Cardiac fibroblast (primary cell): ENCODE measurements at regions not wholly inside any gene's neighbourhood (a gene's known extent, or its start where the extent isn't known, plus 50 kb on each side); places are given as distances from the start of the nearest gene placed in this dataset.
A peak's percentile ranks its signal among the peaks of the same experiment; 100 is the strongest.

ENCODE experiments used
- DNase-seq, 2 donors: peaks; one replicate each; pipeline versions ENCODE4 v3.0.0 to v3.0.0-alpha.2; 2010; ENCODE audit warnings: low read depth in 2 of 2
- H3K4me3 ChIP-seq, 2 donors: replicated peaks in 1 of 2; 1 replicate in 1 of 2; 2 replicates in 1 of 2; pipeline ENCODE4 v1.5.1; 2011; ENCODE audit warnings: low read depth in 2 of 2, low read length in 2 of 2, mild to moderate bottlenecking in 2 of 2, moderate library complexity in 1 of 2
- TF ChIP-seq, protein P1 (sequence below): IDR thresholded peaks from one replicate; pipeline ENCODE4 v1.5.1; 2011; ENCODE audit warnings: low read depth, mild to moderate bottlenecking, low read length, inconsistent platforms

DNA sequence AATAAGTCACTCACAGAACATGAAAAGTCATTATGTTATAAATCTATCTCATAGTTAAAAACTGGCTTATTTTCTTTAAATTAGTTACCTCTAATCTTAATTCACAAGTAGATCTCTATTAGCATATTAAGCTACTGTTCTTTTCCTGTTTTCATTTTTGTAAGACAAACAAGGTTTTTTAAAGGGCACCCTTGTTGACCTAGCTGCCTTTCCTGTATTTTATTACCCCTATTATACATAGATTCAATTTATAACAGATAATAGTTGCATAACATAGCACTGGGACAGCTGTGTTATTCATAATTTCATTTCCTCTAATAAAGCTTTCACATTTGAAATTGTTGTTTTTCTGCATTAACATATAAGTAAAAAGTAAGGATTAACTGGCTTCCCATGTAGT lies 1500.7 kb upstream of the FLRT2 start:
- TF ChIP-seq, protein P1, sequence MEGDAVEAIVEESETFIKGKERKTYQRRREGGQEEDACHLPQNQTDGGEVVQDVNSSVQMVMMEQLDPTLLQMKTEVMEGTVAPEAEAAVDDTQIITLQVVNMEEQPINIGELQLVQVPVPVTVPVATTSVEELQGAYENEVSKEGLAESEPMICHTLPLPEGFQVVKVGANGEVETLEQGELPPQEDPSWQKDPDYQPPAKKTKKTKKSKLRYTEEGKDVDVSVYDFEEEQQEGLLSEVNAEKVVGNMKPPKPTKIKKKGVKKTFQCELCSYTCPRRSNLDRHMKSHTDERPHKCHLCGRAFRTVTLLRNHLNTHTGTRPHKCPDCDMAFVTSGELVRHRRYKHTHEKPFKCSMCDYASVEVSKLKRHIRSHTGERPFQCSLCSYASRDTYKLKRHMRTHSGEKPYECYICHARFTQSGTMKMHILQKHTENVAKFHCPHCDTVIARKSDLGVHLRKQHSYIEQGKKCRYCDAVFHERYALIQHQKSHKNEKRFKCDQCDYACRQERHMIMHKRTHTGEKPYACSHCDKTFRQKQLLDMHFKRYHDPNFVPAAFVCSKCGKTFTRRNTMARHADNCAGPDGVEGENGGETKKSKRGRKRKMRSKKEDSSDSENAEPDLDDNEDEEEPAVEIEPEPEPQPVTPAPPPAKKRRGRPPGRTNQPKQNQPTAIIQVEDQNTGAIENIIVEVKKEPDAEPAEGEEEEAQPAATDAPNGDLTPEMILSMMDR, result no peak
- no peak overlapping the region for H3K4me3 ChIP-seq
- DNase-seq, result no peak

- TF ChIP-seq, protein P1, result no peak
- DNase-seq, result no peak
- H3K4me3 ChIP-seq, result no peak overlapping the region
These were observed 1500.2 kb upstream of the FLRT2 start for GRCh38 chr14:84029720-84030119.

DNA sequence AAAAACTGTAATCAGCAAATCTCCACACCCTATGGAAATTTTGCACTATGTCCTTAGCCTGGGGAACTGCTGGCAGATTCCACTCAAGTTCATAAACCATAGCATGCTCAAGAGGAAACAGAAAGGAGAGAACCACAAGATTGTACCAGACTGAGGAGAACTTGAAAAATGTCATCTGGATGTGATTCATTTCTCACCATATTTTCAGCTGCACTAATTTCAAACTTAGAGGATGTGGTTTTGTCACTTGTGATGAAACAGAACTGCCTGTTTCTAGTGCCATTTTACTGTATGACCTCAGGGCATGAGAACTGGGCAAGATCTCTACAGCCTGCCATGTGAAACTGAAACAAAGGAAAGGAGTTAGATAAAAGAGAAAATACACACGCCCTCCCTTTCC lies 1493.1 kb upstream of the FLRT2 start:
- H3K4me3 ChIP-seq, result no peak overlapping the region
- TF ChIP-seq, protein P1, result no peak
- peak; percentile 18 to 47 for DNase-seq

- DNase-seq, result no peak
- H3K4me3 ChIP-seq, result no peak overlapping the region
- TF ChIP-seq, protein P1, result no peak
These were observed 1492.4 kb upstream of the FLRT2 start for GRCh38 chr14:84037593-84037992.

DNA sequence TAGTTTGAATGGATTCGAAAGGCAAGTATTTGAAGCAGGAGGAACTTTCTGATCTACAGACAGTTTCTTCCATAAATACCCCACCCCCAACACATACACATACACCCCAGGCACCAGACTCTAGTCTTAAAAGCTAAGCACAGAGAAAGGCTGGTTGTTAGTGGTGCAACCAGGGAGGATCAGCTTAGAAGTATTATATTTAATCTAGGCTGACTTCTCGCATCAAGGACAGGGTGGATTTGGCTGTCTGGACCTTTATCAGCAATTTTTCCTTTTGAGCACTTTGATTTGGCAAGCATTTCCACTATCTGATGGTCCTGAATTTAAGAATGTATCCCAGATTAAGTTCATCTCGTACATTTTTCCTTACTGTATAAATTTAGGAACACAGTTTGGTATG lies 1489.8 kb upstream of the FLRT2 start:
- no peak for DNase-seq
- no peak overlapping the region for H3K4me3 ChIP-seq
- TF ChIP-seq, protein P1, result no peak

GRCh38 chr14:84041421-84041820 lies 1488.5 kb upstream of the FLRT2 start:
- TF ChIP-seq, protein P1, result no peak
- no peak for DNase-seq
- H3K4me3 ChIP-seq, result no peak overlapping the region

DNA sequence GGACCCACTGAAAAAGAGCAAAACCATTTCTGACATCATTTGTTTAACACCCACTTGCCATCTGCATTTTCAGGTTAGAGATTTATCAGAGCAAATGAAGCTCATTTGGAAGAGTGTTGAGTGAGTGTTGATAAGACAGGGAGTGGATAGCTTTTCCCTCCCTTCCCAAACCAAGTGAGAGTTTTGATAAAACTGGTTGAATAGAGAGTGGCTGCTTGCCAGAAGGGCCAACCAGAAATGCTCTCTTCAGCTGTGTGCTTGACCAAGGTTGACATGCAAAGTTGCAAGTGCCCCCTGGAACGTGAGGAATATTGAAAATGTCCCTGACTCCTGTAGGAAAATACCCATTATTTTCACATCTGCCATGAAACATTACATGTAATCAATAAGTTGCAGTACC lies 1487.0 kb upstream of the FLRT2 start:
- DNase-seq, result no peak
- TF ChIP-seq, protein P1, result no peak

More for the DNA sequence above, 1487.0 kb upstream of the FLRT2 start:
- H3K4me3 ChIP-seq, result no peak overlapping the region
